Liver (tissue), 8 donors: ENCODE measurements at regions not wholly inside any gene's neighbourhood (a gene's known extent, or its start where the extent isn't known, plus 50 kb on each side); places are given as distances from the start of the nearest gene placed in this dataset.

ENCODE experiments used
- DNase-seq: peaks from one replicate; pipeline ENCODE4 v3.0.0-alpha.2; 2017; ENCODE audit warnings: low spot score
- H3K27ac ChIP-seq, 2 donors: one replicate each; pipeline ENCODE4 v1.7.0; 2013; ENCODE audit warnings: inconsistent platforms in 2 of 2, low read length in 2 of 2, control low read depth in 1 of 2, low read depth in 1 of 2, mild to moderate bottlenecking in 1 of 2
- H3K27me3 ChIP-seq, 4 donors: one replicate each; pipeline versions ENCODE4 v1.6.1 to v1.7.0; 2013; ENCODE audit warnings: low read length in 3 of 4, inconsistent platforms in 1 of 4, mild to moderate bottlenecking in 1 of 4, moderate library complexity in 1 of 4; ENCODE audit not compliant: control insufficient read depth in 4 of 4, insufficient read depth in 4 of 4
- H3K36me3 ChIP-seq, 4 donors: one replicate each; pipeline versions ENCODE4 v1.6.1 to v1.7.0; 2013; ENCODE audit warnings: low read length in 3 of 4, mild to moderate bottlenecking in 3 of 4, low read depth in 1 of 4, moderate library complexity in 1 of 4; ENCODE audit not compliant: control insufficient read depth in 4 of 4, insufficient read depth in 3 of 4
- H3K4me1 ChIP-seq, 4 donors: one replicate each; pipeline versions ENCODE4 v1.6.1 to v1.7.0; 2013; ENCODE audit warnings: low read length in 3 of 4, mild to moderate bottlenecking in 3 of 4, moderate library complexity in 1 of 4; ENCODE audit not compliant: control insufficient read depth in 4 of 4, insufficient read depth in 4 of 4
- H3K4me3 ChIP-seq, 3 donors: one replicate each; pipeline versions ENCODE4 v1.6.1 to v1.7.0; 2013; ENCODE audit warnings: low read length in 3 of 3, control low read depth in 1 of 3, low read depth in 1 of 3, mild to moderate bottlenecking in 1 of 3
- H3K9ac ChIP-seq, 2 donors: one replicate each; pipeline ENCODE4 v1.7.0; 2013; ENCODE audit warnings: low read length in 2 of 2, mild to moderate bottlenecking in 2 of 2, moderate library complexity in 2 of 2, control low read depth in 1 of 2, low read depth in 1 of 2
- H3K9me3 ChIP-seq, 4 donors: one replicate each; pipeline versions ENCODE4 v1.6.1 to v1.7.0; 2013; ENCODE audit warnings: low read length in 3 of 4; ENCODE audit not compliant: control insufficient read depth in 4 of 4
- FOXA1 ChIP-seq: IDR thresholded peaks from 2 replicates; pipeline ENCODE4 v1.6.1; 2016; ENCODE audit warnings: antibody characterized with exemption
- FOXA2 ChIP-seq: IDR thresholded peaks from 2 replicates; pipeline ENCODE4 v1.6.1; 2016; ENCODE audit warnings: antibody characterized with exemption
- HNF4G ChIP-seq: IDR thresholded peaks from 2 replicates; pipeline ENCODE4 v1.6.1; 2016; ENCODE audit warnings: antibody characterized with exemption
- JUND ChIP-seq, 2 donors: IDR thresholded peaks; 2 replicates each; pipeline ENCODE4 v1.6.1; 2016; ENCODE audit warnings: antibody characterized with exemption in 2 of 2
- RXRA ChIP-seq, 2 donors: IDR thresholded peaks; 2 replicates each; pipeline ENCODE4 v1.6.1; 2017 to 2018; ENCODE audit warnings: antibody characterized with exemption in 2 of 2, mild to moderate bottlenecking in 1 of 2
- WGBS: extraction: QIAGEN DNeasy Blood & Tissue Kit; methylation state at CpG from one replicate; pipeline ENCODE4 v1.1.7; 2013; 5-methylcytosine and 5-hydroxymethylcytosine counted together
- TF ChIP-seq, protein P1 (sequence below): IDR thresholded peaks from 2 replicates; pipeline ENCODE4 v1.6.1; 2016; ENCODE audit warnings: antibody characterized with exemption
- TF ChIP-seq, protein P2 (sequence below): IDR thresholded peaks from 2 replicates; pipeline ENCODE4 v1.6.1; 2016; ENCODE audit warnings: antibody characterized with exemption, mild to moderate bottlenecking
- TF ChIP-seq, protein P3 (sequence below): fragments of 150-350 bp; IDR thresholded peaks from 2 replicates; pipeline ENCODE4 v1.5.1; 2017; ENCODE audit warnings: improper control_type of control experiment, low read depth, low read length; ENCODE audit not compliant: missing input control
- TF ChIP-seq, protein P4 (sequence below): IDR thresholded peaks from 2 replicates; pipeline ENCODE4 v1.6.1; 2016; ENCODE audit warnings: antibody characterized with exemption
- donor health status: healthy.
- donor health status: healthy.
- donor health status: healthy.
- donor health status: healthy.
- donor health status: healthy.

DNA sequence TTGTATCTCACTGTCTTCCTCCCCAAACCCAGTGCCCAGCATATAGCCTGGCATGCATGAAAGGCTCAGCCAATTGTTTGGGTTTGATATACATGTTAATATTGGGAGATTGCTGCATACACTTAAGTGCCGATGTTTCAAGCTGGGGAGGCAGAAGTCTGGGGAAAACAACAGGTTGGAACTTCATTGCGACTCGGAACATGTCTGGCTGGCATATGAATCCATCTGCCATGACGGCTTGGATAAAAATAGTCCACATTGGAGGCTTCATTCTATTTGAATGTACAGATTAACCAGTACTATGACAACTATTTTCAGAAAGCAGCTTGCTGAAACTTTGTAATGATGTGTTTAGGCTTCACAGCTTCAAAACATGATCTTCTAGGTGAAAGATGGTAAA lies 261.0 kb downstream of the CDH26 start (continued):
- TF ChIP-seq, protein P1, sequence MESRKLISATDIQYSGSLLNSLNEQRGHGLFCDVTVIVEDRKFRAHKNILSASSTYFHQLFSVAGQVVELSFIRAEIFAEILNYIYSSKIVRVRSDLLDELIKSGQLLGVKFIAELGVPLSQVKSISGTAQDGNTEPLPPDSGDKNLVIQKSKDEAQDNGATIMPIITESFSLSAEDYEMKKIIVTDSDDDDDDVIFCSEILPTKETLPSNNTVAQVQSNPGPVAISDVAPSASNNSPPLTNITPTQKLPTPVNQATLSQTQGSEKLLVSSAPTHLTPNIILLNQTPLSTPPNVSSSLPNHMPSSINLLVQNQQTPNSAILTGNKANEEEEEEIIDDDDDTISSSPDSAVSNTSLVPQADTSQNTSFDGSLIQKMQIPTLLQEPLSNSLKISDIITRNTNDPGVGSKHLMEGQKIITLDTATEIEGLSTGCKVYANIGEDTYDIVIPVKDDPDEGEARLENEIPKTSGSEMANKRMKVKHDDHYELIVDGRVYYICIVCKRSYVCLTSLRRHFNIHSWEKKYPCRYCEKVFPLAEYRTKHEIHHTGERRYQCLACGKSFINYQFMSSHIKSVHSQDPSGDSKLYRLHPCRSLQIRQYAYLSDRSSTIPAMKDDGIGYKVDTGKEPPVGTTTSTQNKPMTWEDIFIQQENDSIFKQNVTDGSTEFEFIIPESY, result no peak

DNA sequence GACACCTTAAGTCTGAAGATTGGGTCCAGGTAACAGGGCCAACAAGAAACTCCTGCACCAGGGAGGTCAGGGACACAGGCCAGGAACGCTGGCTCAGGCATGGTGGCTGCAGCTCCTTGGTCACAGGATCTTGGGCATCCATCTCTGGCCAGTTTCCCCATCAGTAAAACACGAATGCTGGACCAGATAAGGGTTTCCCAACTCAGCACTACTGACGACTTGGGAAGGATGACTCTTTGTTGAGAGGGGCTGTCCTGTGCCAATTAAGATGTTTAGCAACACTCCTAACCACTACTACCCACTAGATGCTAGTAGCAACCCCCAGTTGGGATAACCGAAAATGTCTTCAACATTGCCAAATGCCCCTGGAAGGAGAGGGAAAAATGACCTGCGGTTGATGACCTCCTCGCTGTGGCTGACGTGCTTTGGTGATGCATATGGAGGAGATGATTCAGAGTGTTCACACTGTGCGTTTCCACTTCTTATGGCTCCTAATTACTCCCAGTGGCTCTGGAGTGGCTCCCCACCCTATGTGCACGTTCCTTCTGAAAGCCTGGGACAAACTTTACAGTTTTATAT lies 261.9 kb downstream of the CDH26 start:
- Histone ChIP-seq H3K4me3 (no peak overlapping the region), H3K27ac (no peak overlapping the region), H3K9me3 (no peaks in the 10 kb centered on the region), H3K36me3 (no peaks in the 10 kb centered on the region), H3K27me3 (peaks cover 0 to 6% (median under 1%) of the 10 kb centered on the region in 4 donors), H3K4me1 (no peaks in the 10 kb centered on the region), H3K9ac (no peak overlapping the region)
- TF ChIP-seq, protein P2, sequence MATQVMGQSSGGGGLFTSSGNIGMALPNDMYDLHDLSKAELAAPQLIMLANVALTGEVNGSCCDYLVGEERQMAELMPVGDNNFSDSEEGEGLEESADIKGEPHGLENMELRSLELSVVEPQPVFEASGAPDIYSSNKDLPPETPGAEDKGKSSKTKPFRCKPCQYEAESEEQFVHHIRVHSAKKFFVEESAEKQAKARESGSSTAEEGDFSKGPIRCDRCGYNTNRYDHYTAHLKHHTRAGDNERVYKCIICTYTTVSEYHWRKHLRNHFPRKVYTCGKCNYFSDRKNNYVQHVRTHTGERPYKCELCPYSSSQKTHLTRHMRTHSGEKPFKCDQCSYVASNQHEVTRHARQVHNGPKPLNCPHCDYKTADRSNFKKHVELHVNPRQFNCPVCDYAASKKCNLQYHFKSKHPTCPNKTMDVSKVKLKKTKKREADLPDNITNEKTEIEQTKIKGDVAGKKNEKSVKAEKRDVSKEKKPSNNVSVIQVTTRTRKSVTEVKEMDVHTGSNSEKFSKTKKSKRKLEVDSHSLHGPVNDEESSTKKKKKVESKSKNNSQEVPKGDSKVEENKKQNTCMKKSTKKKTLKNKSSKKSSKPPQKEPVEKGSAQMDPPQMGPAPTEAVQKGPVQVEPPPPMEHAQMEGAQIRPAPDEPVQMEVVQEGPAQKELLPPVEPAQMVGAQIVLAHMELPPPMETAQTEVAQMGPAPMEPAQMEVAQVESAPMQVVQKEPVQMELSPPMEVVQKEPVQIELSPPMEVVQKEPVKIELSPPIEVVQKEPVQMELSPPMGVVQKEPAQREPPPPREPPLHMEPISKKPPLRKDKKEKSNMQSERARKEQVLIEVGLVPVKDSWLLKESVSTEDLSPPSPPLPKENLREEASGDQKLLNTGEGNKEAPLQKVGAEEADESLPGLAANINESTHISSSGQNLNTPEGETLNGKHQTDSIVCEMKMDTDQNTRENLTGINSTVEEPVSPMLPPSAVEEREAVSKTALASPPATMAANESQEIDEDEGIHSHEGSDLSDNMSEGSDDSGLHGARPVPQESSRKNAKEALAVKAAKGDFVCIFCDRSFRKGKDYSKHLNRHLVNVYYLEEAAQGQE, result no peak
- no peak for TF ChIP-seq HNF4G
- WGBS, result 71% methylated on average over 9 of the region's 9 CpGs
- DNase-seq, result no peak

DNA sequence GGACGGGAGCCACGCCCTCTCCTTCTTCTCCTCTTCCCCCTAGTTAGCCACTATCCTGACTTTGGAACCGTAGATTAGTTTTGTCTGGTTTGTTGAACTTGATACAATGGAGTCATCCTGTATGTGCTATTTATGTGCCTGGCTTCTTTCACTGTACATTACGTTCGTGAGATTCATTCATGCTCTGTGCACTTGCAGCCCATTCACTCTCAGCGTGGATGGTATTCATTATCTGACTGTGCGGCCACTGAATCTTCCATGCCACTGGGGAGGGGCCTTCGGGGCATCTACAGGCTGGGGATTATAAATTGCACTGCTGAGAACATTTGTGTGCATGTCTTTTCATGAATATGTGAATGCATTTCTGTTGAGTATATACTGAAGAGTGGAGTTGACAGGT lies 262.5 kb downstream of the CDH26 start:
- TF ChIP-seq RXRA (IDR thresholded peaks at IDR 0.05), result no peak
- no peak for TF ChIP-seq HNF4G
- TF ChIP-seq, protein P3, sequence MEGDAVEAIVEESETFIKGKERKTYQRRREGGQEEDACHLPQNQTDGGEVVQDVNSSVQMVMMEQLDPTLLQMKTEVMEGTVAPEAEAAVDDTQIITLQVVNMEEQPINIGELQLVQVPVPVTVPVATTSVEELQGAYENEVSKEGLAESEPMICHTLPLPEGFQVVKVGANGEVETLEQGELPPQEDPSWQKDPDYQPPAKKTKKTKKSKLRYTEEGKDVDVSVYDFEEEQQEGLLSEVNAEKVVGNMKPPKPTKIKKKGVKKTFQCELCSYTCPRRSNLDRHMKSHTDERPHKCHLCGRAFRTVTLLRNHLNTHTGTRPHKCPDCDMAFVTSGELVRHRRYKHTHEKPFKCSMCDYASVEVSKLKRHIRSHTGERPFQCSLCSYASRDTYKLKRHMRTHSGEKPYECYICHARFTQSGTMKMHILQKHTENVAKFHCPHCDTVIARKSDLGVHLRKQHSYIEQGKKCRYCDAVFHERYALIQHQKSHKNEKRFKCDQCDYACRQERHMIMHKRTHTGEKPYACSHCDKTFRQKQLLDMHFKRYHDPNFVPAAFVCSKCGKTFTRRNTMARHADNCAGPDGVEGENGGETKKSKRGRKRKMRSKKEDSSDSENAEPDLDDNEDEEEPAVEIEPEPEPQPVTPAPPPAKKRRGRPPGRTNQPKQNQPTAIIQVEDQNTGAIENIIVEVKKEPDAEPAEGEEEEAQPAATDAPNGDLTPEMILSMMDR, result no peak
- no peak for TF ChIP-seq JUND (IDR thresholded peaks at IDR 0.05)
- no peak for TF ChIP-seq FOXA2
- no peak for TF ChIP-seq FOXA1
- TF ChIP-seq, protein P4, sequence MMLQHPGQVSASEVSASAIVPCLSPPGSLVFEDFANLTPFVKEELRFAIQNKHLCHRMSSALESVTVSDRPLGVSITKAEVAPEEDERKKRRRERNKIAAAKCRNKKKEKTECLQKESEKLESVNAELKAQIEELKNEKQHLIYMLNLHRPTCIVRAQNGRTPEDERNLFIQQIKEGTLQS, result no peak
- H3K27ac ChIP-seq, result no peak overlapping the region
- no peaks in the 10 kb centered on the region for H3K36me3 ChIP-seq
- WGBS, result 75% methylated on average over 8 of the region's 8 CpGs
- H3K4me1 ChIP-seq, result no peaks in the 10 kb centered on the region
- H3K27me3 ChIP-seq, result peaks cover 0 to 6% (median under 1%) of the 10 kb centered on the region in 4 donors
- H3K9ac ChIP-seq, result no peak overlapping the region
- no peak overlapping the region for H3K4me3 ChIP-seq
- DNase-seq, result no peak
- H3K9me3 ChIP-seq, result no peaks in the 10 kb centered on the region
